HCT116 (cell line): ENCODE measurements at regions not wholly inside any gene's neighbourhood (a gene's known extent, or its start where the extent isn't known, plus 50 kb on each side); places are given as distances from the start of the nearest gene placed in this dataset.

Source experiments
- EGR1 ChIP-seq: IDR thresholded peaks from 2 replicates; pipeline ENCODE4 v1.6.1; 2012; ENCODE audit warnings: low read depth
- EZH2 ChIP-seq: fragments of 200-600 bp; sonication (generic); IDR thresholded peaks from 2 replicates; pipeline ENCODE4 v1.6.1; 2017; ENCODE audit warnings: antibody characterized with exemption, mixed run types
- EZH2phosphoT487 ChIP-seq: fragments of 200-600 bp; IDR thresholded peaks from 2 replicates; pipeline ENCODE4 v1.6.1; 2018; ENCODE audit warnings: antibody characterized with exemption, borderline replicate concordance
- POLR2A ChIP-seq: IDR thresholded peaks from 2 replicates; pipeline ENCODE4 v1.7.0; 2011; ENCODE audit warnings: borderline replicate concordance; ENCODE audit not compliant: insufficient read depth, insufficient read length; ENCODE audit errors: extremely low read depth
- TCF7L2 ChIP-seq: IDR thresholded peaks from 2 replicates; pipeline ENCODE4 v1.7.0; 2011; ENCODE audit warnings: borderline replicate concordance, inconsistent platforms; ENCODE audit not compliant: insufficient read depth, insufficient read length; ENCODE audit errors: extremely low read depth
- YY1 ChIP-seq: IDR thresholded peaks from 2 replicates; pipeline ENCODE4 v1.6.1; 2011; ENCODE audit warnings: low read length, low read depth, moderate library complexity, mild to moderate bottlenecking; ENCODE audit not compliant: insufficient replicate concordance; ENCODE audit errors: extremely low read depth
- TF ChIP-seq, protein P1 (sequence below), 3 experiments: fragments of 200-600 bp in 1 of 3; sonication (generic) in 1 of 3; IDR thresholded peaks in 2 of 3; conservative IDR thresholded peaks in 1 of 3; 2 replicates each; pipeline ENCODE4 v1.5.1; 2012 to 2017; ENCODE audit warnings: low read depth in 2 of 3, low read length in 2 of 3, antibody characterized with exemption in 1 of 3, borderline replicate concordance in 1 of 3, control low read depth in 1 of 3, mild to moderate bottlenecking in 1 of 3, mixed read lengths in 1 of 3, mixed run types in 1 of 3, moderate library complexity in 1 of 3; ENCODE audit not compliant: insufficient read depth in 1 of 3

DNA sequence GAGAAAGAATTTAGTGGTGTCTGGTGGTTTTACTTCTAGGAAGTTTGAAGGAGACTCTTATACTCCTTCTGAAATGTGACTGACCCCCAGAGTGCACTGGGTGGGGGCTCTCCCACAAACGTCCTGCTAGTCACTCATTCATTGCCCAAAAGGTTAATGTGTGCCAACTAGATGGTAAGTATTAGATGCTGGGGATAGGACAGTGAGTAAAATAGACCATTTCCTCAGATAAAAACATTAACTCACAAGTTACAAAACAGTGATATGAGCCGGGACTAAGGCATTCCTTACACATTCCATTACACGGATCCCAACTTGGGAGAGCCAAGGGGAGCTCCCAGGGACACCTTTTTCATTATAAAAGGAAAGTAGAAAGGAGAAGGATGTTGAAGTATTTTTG, 185.1 kb downstream of the ATXN7L3B start:
- TF ChIP-seq TCF7L2 (no peak), YY1 (no peak), POLR2A (no peak), EZH2 (no peak), EZH2phosphoT487 (no peak), EGR1 (no peak)
- TF ChIP-seq, protein P1, sequence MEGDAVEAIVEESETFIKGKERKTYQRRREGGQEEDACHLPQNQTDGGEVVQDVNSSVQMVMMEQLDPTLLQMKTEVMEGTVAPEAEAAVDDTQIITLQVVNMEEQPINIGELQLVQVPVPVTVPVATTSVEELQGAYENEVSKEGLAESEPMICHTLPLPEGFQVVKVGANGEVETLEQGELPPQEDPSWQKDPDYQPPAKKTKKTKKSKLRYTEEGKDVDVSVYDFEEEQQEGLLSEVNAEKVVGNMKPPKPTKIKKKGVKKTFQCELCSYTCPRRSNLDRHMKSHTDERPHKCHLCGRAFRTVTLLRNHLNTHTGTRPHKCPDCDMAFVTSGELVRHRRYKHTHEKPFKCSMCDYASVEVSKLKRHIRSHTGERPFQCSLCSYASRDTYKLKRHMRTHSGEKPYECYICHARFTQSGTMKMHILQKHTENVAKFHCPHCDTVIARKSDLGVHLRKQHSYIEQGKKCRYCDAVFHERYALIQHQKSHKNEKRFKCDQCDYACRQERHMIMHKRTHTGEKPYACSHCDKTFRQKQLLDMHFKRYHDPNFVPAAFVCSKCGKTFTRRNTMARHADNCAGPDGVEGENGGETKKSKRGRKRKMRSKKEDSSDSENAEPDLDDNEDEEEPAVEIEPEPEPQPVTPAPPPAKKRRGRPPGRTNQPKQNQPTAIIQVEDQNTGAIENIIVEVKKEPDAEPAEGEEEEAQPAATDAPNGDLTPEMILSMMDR (IDR thresholded peaks at IDR 0.05 in 2 of 3, conservative IDR thresholded peaks at IDR 0.05 in 1 of 3; ENCODE audit: borderline replicate concordance in 1 of 3, insufficient read depth in 1 of 3, low read depth in 2 of 3, low read length in 2 of 3) = no peak
